IPS DF 6.9 (cell line): ENCODE measurements at regions not wholly inside any gene's neighbourhood (a gene's known extent, or its start where the extent isn't known, plus 50 kb on each side); places are given as distances from the start of the nearest gene placed in this dataset.

Experiments
- DNase-seq: peaks from one replicate; pipeline ENCODE4 v3.0.0-alpha.2; 2013; ENCODE audit warnings: low read depth, low spot score
- H3K27ac ChIP-seq: one replicate; pipeline ENCODE4 v1.5.1; 2013; ENCODE audit warnings: low read length, control low read depth
- H3K27me3 ChIP-seq: 2 replicates; pipeline ENCODE4 v1.6.1; 2013; ENCODE audit warnings: mild to moderate bottlenecking, low read length; ENCODE audit not compliant: control insufficient read depth, insufficient read depth
- H3K36me3 ChIP-seq: 2 replicates; pipeline ENCODE4 v1.6.1; 2013; ENCODE audit warnings: low read length; ENCODE audit not compliant: control insufficient read depth, insufficient read depth
- H3K4me1 ChIP-seq: 2 replicates; pipeline ENCODE4 v1.6.1; 2013; ENCODE audit warnings: low read length; ENCODE audit not compliant: control insufficient read depth, insufficient read depth
- H3K4me3 ChIP-seq: 2 replicates; pipeline ENCODE4 v1.5.1; 2013; ENCODE audit warnings: mild to moderate bottlenecking, low read length
- H3K9me3 ChIP-seq: 2 replicates; pipeline ENCODE4 v1.6.1; 2013; ENCODE audit warnings: low read length, inconsistent platforms; ENCODE audit not compliant: control insufficient read depth, insufficient read depth
- WGBS: extraction: QIAGEN DNeasy Blood & Tissue Kit; methylation state at CpG from one replicate; pipeline ENCODE4 v1.1.7; 2013; ENCODE audit warnings: mixed read lengths, missing lambda C conversion rate; ENCODE audit not compliant: insufficient read length, insufficient coverage; 5-methylcytosine and 5-hydroxymethylcytosine counted together

GRCh38 chr20:58024241-58024721, 204.2 kb downstream of the ANKRD60 start:
- DNase-seq: no peak
- Histone ChIP-seq H3K4me3 (no peak overlapping the region), H3K36me3 (no peaks in the 10 kb centered on the region), H3K9me3 (no peaks in the 10 kb centered on the region), H3K27me3 (no peaks in the 10 kb centered on the region; the same call in 1 of the 2 replicates), H3K27ac (no peak overlapping the region), H3K4me1 (no peaks in the 10 kb centered on the region)
- no CpG with 5 or more reads among the region's 9 CpGs for WGBS

DNA sequence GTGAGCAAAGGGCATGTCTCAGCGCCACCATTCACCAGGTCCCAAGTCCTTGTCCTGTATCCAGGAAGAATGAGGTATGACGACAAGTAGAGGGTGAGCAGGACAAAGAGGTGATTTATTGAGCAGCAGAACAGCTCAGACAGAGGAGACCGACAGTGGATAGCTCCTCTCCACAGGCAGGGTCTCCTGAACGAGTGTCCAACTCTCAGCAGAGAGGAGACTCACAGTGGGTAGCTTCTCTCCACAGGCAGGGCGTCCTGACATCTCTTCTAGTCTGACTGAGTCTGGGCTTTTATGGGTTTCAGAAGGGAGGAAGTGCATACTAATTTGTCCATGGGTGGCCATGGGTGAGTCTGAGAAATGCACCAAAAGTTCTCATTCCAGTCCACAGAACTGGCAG, 204.7 kb downstream of the ANKRD60 start:
- H3K27me3 ChIP-seq: no peaks in the 10 kb centered on the region; the same call in 1 of the 2 replicates

DNA sequence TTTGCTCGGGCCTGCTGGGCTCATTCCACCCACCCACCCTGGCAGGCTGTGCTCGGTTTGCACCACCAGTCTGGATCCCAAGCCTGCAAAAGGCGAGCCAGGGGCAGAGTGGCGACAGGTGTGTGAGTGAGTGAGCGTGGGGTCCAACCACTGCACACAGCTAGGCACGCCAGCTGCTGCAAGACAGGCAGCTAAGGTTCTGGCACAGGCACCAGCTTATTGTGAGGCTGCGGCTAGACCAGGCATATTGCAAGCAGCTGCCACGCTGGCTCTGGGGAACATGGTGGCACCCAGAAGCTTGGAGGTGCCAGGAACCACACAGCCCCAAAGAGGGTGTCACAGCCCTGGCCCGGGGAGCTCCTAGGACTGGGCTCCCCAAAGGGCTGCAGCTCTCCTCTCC, 205.1 kb downstream of the ANKRD60 start:
- Histone ChIP-seq H3K9me3 (no peaks in the 10 kb centered on the region), H3K36me3 (no peaks in the 10 kb centered on the region), H3K27ac (no peak overlapping the region), H3K4me1 (no peaks in the 10 kb centered on the region), H3K4me3 (no peak overlapping the region), H3K27me3 (no peaks in the 10 kb centered on the region; the same call in 1 of the 2 replicates)
- no peak for DNase-seq
- WGBS: no CpG with 5 or more reads among the region's 9 CpGs

More for the DNA sequence above, 204.7 kb downstream of the ANKRD60 start:
- Histone ChIP-seq H3K4me1 (no peaks in the 10 kb centered on the region), H3K4me3 (no peak overlapping the region), H3K36me3 (no peaks in the 10 kb centered on the region), H3K27ac (no peak overlapping the region), H3K9me3 (no peaks in the 10 kb centered on the region)
- whole genome bisulfite sequencing: no CpG with 5 or more reads among the region's 5 CpGs
- no peak for DNase-seq

DNA sequence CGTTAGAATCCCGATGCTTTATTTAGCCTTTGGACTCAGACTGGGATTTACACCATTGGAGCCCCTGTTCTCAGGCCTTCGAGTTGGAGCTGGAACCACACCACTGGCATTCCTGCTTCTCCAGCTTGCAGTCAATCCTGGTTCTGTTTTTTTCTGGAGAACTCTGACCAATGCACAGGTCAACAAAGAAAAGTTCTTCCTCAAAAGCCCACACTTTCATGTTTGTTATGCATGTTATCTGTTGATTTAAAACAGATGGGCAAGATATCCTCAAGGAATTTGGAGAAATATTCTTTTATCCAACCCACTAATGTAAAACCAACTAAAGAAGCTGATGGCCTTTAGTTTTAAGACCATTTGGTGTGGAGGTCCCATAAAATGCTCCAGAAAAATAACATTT, 205.7 kb downstream of the ANKRD60 start:
- no peaks in the 10 kb centered on the region for H3K9me3 ChIP-seq
- WGBS: no CpG with 5 or more reads among the region's 3 CpGs
- no peak overlapping the region for H3K27ac ChIP-seq
- H3K27me3 ChIP-seq: no peaks in the 10 kb centered on the region; the same call in 1 of the 2 replicates
- H3K4me1 ChIP-seq: no peaks in the 10 kb centered on the region
- DNase-seq: no peak
- no peak overlapping the region for H3K4me3 ChIP-seq
- H3K36me3 ChIP-seq: no peaks in the 10 kb centered on the region

DNA sequence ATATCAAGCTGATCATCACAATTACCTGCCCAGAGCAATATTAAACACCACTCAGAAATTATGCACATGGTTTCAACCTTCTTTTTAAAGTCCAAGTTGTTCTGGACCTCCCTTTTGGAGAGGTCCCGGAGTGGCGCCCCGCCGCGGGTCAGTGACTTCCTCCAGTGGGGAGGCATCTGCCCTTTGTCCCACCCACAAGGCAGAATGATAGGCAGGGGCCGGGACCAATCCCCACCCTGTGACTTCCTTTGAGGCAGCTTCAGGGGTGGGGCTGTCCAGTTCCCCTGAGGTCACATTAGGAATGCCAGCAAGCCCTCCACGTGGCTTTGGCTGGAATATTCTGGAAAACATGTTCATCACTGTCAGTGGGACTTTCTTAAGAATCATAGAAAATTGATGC, 207.0 kb downstream of the ANKRD60 start:
- Histone ChIP-seq H3K4me3 (no peak overlapping the region), H3K27me3 (no peaks in the 10 kb centered on the region), H3K36me3 (no peaks in the 10 kb centered on the region), H3K4me1 (no peaks in the 10 kb centered on the region), H3K27ac (no peak overlapping the region), H3K9me3 (no peaks in the 10 kb centered on the region)
- no CpG with 5 or more reads among the region's 7 CpGs for WGBS
- no peak for DNase-seq

- no peaks in the 10 kb centered on the region for H3K4me1 ChIP-seq
- H3K27ac ChIP-seq: no peak overlapping the region
- WGBS: no CpG with 5 or more reads among the region's 10 CpGs
- H3K9me3 ChIP-seq: no peaks in the 10 kb centered on the region
- DNase-seq: no peak
- no peak overlapping the region for H3K4me3 ChIP-seq
- no peaks in the 10 kb centered on the region for H3K36me3 ChIP-seq
- H3K27me3 ChIP-seq: no peaks in the 10 kb centered on the region
Measured at GRCh38 chr20:58020656-58021454, 207.6 kb downstream of the ANKRD60 start.

GRCh38 chr20:58019850-58020625, 208.4 kb downstream of the ANKRD60 start:
- Histone ChIP-seq H3K4me1 (no peaks in the 10 kb centered on the region), H3K4me3 (no peak overlapping the region), H3K27ac (no peak overlapping the region), H3K9me3 (no peaks in the 10 kb centered on the region), H3K36me3 (no peaks in the 10 kb centered on the region), H3K27me3 (no peaks in the 10 kb centered on the region)
- WGBS: no CpG with 5 or more reads among the region's 8 CpGs
- DNase-seq: no peak

- Histone ChIP-seq H3K36me3 (no peaks in the 10 kb centered on the region), H3K9me3 (no peaks in the 10 kb centered on the region), H3K27ac (no peak overlapping the region), H3K4me1 (no peaks in the 10 kb centered on the region), H3K27me3 (no peaks in the 10 kb centered on the region), H3K4me3 (no peak overlapping the region)
- no peak for DNase-seq
- WGBS: no CpG with 5 or more reads among the region's 24 CpGs
Measured at GRCh38 chr20:58019027-58019849, 209.2 kb downstream of the ANKRD60 start.

DNA sequence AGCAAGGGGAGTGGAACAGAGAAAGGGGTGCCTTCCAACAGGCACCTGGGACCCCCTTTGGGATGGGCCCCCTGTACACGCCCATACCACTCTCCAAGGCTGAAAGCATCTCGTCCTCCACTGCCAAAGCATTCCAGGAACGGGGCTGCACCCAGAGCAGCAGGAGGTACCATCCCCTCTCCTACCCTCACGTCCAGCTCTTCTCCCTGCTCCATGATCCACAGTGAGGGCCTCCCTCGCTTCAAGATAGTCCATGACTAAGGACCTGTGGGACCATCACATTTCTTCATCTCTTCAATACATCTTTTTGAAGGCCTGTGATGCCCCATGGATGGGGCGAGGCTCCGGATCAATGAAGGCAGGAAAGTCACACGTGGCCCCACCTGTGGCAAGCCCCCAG, 209.9 kb downstream of the ANKRD60 start:
- no peak for DNase-seq
- WGBS: no CpG with 5 or more reads among the region's 8 CpGs
- Histone ChIP-seq H3K9me3 (no peaks in the 10 kb centered on the region), H3K4me1 (no peaks in the 10 kb centered on the region), H3K27me3 (no peaks in the 10 kb centered on the region), H3K36me3 (no peaks in the 10 kb centered on the region), H3K27ac (no peak overlapping the region), H3K4me3 (no peak overlapping the region)

- no CpG with 5 or more reads among the region's 16 CpGs for WGBS
- Histone ChIP-seq H3K36me3 (no peaks in the 10 kb centered on the region), H3K4me1 (no peaks in the 10 kb centered on the region), H3K9me3 (no peaks in the 10 kb centered on the region), H3K27ac (no peak overlapping the region), H3K27me3 (no peaks in the 10 kb centered on the region), H3K4me3 (no peak overlapping the region)
- DNase-seq: no peak
Measured at GRCh38 chr20:58017970-58018530, 210.4 kb downstream of the ANKRD60 start.
